SK-N-MC (cell line): ENCODE measurements at regions not wholly inside any gene's neighbourhood (a gene's known extent, or its start where the extent isn't known, plus 50 kb on each side); places are given as distances from the start of the nearest gene placed in this dataset.

Experiments
- EZH2 ChIP-seq: fragments of 200-600 bp; sonication (generic); IDR thresholded peaks from one replicate; pipeline ENCODE4 v1.6.1; 2017; ENCODE audit warnings: antibody characterized with exemption
- FOXP2 ChIP-seq: optimal IDR thresholded peaks from 2 replicates; pipeline ENCODE3; 2011; ENCODE audit warnings: mild to moderate bottlenecking, moderate library complexity; ENCODE audit not compliant: insufficient read depth; ENCODE audit errors: extremely low read length, control extremely low read depth
- POLR2AphosphoS5 ChIP-seq: IDR thresholded peaks from 2 replicates; pipeline ENCODE4 v1.6.1; 2012; ENCODE audit warnings: mild to moderate bottlenecking, low read depth, low read length, borderline replicate concordance

DNA sequence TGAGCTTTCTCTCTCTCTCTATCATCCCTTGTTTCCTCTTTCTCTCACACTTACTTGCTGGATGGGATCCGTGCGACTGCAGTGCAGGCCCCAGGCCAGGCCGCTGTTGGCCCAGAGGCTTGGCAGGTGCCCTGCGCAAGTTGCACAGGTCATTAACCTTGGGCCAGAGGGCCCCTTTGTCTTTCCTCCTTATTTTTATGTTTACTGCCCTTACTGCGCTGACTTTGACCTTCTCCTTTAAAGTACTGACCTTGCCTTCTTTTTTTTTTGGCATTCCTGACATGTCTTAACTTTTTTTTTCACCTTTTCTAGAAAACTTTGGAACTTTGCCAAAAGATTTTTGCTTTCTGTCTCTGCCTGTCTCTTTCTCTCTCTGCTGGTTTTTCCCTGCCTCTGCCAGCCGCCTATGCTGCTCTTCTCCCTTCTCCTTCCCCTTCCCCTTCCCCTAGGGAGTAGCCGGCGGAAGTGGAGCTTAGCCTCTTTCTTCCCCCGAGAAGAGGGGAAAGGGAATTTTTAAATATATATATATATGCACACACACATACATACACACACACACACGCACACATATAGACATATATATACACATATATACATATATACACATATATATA, 59.6 kb upstream of the CDH4 start:
- no peak for TF ChIP-seq EZH2
- TF ChIP-seq POLR2AphosphoS5: no peak
- TF ChIP-seq FOXP2: no peak
